Fibroblast of the aortic adventitia (primary cell): ENCODE measurements at regions not wholly inside any gene's neighbourhood (a gene's known extent, or its start where the extent isn't known, plus 50 kb on each side); places are given as distances from the start of the nearest gene placed in this dataset.

Experiments
- DNase-seq: peaks from one replicate; pipeline ENCODE4 v3.0.0-alpha.2; 2010; ENCODE audit warnings: low read depth
- H3K4me3 ChIP-seq: 2 replicates; pipeline ENCODE4 v1.5.1; 2011; ENCODE audit warnings: low read depth, mild to moderate bottlenecking, control low read depth, low read length, moderate library complexity
- TF ChIP-seq, protein P1 (sequence below): IDR thresholded peaks from 2 replicates; pipeline ENCODE4 v1.5.1; 2011; ENCODE audit warnings: mild to moderate bottlenecking, low read length, control low read depth, inconsistent platforms; ENCODE audit not compliant: insufficient read depth

DNA sequence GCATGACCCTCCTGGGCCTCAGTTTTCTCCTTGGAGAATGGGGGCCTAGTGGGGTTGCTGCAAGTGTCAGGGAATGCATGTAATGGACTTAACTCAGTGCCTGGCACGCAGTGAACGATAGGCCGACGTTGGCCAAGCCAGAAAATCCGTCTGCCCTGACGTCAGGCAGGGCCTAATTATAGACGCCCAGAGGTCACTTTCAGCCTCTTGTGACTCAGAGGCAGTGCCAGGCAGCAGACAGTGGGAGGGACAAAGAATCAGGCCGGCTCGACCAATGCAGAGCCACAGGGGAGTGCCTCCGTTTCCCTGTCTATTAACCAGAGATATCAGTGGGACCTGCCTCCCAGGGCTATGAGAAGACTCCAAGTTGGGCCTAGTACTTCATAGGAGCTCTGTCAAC lies 115.0 kb downstream of the MN1 start:
- H3K4me3 ChIP-seq, result no peak overlapping the region
- TF ChIP-seq, protein P1, sequence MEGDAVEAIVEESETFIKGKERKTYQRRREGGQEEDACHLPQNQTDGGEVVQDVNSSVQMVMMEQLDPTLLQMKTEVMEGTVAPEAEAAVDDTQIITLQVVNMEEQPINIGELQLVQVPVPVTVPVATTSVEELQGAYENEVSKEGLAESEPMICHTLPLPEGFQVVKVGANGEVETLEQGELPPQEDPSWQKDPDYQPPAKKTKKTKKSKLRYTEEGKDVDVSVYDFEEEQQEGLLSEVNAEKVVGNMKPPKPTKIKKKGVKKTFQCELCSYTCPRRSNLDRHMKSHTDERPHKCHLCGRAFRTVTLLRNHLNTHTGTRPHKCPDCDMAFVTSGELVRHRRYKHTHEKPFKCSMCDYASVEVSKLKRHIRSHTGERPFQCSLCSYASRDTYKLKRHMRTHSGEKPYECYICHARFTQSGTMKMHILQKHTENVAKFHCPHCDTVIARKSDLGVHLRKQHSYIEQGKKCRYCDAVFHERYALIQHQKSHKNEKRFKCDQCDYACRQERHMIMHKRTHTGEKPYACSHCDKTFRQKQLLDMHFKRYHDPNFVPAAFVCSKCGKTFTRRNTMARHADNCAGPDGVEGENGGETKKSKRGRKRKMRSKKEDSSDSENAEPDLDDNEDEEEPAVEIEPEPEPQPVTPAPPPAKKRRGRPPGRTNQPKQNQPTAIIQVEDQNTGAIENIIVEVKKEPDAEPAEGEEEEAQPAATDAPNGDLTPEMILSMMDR, result no peak

DNA sequence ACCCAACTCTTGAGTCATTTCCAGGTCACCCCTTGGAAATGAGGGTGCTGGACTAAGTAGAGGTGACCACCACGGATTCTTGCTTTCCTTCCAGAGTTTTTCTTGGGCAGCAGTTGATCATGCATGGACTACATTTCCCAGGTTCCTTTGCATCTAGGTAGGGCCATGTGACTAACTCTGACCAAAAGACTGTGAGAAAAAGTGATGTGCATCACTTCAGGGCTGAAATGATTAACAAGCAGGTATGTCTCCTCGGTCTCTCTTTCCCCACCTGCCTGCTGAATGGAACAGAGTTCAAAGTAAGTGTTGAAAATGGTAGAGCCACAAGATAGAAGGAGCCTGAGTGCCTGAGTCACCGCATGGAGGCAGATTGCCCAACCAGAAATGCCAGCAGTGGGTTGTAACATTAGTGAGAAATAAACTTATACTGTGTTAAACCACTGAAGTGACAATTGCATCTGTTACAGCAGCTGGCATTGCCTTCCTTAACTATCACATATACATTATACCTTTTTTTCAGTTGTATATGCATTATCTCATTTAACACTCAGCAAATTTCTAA lies 113.5 kb downstream of the MN1 start:
- no peak for DNase-seq
- no peak overlapping the region for H3K4me3 ChIP-seq
- TF ChIP-seq, protein P1, result no peak

More for the DNA sequence above, 115.0 kb downstream of the MN1 start:
- DNase-seq, result peak; percentile 95

DNA sequence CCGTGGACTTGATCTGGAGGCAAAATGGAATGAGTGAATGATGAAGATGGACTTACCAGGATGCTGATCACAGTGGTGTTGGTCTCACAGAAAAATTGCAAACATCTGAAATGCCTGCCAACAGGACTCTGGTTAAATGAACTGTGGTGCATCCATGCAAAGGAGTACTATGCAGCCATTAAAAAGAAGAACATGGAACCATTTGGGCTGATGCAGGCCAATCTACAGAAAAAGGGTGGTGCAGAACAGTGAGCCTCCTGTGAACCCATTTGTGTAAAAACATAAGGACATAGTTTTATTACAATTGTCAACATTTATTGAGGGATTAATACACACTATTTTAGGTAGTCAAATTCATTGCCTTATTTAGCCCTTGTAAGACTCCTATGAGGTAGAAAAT lies 111.9 kb downstream of the MN1 start:
- TF ChIP-seq, protein P1, result no peak
- DNase-seq, result no peak
- no peak overlapping the region for H3K4me3 ChIP-seq

DNA sequence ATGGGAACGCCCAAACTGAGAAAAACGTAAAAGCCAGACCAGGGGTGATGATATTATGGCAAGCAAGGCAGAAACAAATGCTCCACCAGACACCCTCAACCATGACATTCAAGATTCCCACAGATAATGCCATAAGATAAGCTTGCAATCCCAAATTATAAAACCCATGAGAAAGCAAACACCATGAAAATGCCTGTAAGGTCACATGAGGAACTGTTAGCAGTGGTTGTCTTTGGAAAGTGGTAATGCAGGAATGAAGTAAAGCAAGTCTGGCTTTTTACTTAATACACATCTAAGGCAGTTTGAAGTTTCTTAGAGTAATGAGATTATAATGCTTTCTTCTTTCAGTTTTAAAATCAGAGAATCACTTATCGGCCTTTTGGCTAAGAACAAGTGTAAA lies 111.0 kb downstream of the MN1 start:
- no peak for DNase-seq
- TF ChIP-seq, protein P1, result no peak
- no peak overlapping the region for H3K4me3 ChIP-seq

DNA sequence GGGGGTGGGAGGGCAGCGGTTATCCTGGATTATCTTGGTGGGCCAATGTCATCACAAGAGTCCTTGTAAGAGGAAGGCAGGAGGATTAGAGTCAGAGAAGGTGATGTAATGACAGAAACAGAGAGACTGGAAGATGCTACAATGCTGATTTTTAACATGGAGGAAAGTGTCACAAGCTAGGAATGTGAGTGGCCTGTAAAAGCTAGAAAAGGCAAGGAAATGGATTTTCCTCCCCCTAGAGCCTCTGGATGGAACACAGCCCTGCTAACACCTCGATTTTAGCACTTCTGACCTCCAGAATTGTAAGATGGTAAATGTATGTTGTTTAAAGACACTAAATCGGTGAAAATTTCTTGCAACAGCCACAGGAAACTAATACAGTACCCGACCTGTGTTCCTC lies 109.3 kb downstream of the MN1 start:
- peak; percentile 42 for DNase-seq
- H3K4me3 ChIP-seq, result no peak overlapping the region
- TF ChIP-seq, protein P1, result no peak

DNA sequence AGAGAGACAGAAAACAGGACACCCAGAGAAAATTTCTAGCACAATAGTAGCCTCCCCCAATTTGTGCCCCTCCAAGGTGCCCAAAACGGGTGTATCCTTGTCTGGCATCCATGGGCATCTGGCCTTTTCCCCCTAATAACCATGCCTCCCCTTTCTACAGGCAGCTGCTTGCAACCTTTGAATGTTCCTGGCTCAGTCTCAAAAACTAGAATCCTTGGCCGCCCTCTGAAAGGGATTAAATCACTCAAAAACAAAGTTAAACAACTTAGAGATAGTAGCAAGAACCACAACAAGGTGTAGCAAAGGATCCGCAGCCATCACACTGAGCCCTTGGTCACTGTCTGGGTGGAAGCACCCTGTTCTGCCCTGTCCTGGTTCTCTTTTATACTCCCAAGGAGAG lies 105.6 kb downstream of the MN1 start:
- H3K4me3 ChIP-seq, result no peak overlapping the region
- TF ChIP-seq, protein P1, result no peak
- DNase-seq, result no peak

DNA sequence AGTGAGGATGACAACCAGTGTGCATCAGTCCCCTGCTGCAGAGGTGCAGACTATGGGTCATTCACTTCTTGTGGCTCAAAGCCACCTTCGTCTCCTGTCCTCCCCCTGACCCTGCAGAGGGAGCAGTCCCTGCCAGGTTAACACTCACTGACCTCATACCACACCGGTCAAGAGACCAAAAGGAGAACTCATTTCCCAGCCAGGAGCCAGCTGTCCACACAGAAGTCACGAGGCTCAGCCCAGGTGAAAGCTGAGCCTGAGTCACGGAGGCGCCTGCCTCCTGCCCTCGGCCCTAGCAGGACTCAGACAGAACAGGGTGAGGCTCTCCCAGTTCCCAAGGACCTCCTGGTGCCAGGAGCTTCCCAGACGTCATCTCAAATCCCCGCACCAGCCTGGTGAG lies 103.7 kb downstream of the MN1 start:
- no peak overlapping the region for H3K4me3 ChIP-seq

More for the DNA sequence above, 103.7 kb downstream of the MN1 start:
- DNase-seq, result no peak
- TF ChIP-seq, protein P1, result no peak
